Pancreas (tissue), 10 donors: ENCODE measurements at regions not wholly inside any gene's neighbourhood (a gene's known extent, or its start where the extent isn't known, plus 50 kb on each side); places are given as distances from the start of the nearest gene placed in this dataset.
A peak's percentile ranks its signal among the peaks of the same experiment; 100 is the strongest.

Experiments
- ATAC-seq, 4 donors: fragments of 200-7000 bp; cut with Tn5 transposase; one replicate each; pipeline versions ENCODE4 v1.8.0 to v1.9.1; 2020; ENCODE audit warnings: mild to moderate bottlenecking in 4 of 4, moderate library complexity in 4 of 4
- DNase-seq, 6 donors: peaks; one replicate each; pipeline ENCODE4 v3.0.0-alpha.2; 2020
- FAIRE-seq: peaks from 2 replicates; lab custom pipeline; 2012; peaks lifted over from hg19 to GRCh38; lab: Jason Lieb, UNC
- H3K27ac ChIP-seq, 4 donors: fragments of 200-600 bp; sonication (generic); 1 replicate in 3 of 4; 2 replicates in 1 of 4; pipeline versions ENCODE4 v1.5.0 to v1.8.0; 2020
- H3K27me3 ChIP-seq, 4 donors: fragments of 200-600 bp; one replicate each; pipeline ENCODE4 v1.8.0; 2021
- H3K36me3 ChIP-seq, 3 donors: fragments of 200-600 bp; sonication (generic) in 1 of 3; one replicate each; pipeline versions ENCODE4 v1.5.0 to v1.8.0; 2020 to 2021
- H3K4me1 ChIP-seq, 3 donors: fragments of 200-600 bp; one replicate each; pipeline ENCODE4 v1.8.0; 2021
- H3K4me3 ChIP-seq, 4 donors: fragments of 200-600 bp; sonication (generic) in 2 of 4; one replicate each; pipeline versions ENCODE4 v1.5.0 to v1.8.0; 2020 to 2021
- H3K9me3 ChIP-seq, 4 donors: fragments of 200-600 bp; one replicate each; pipeline ENCODE4 v1.8.0; 2021
- CTCF ChIP-seq, 4 donors: fragments of 200-600 bp; sonication (generic) in 3 of 4; IDR thresholded peaks; one replicate each; pipeline versions ENCODE4 v1.5.0 to v1.8.0; 2021; ENCODE audit warnings: antibody characterized with exemption in 4 of 4
- WGBS, 2 donors: extraction: QIAGEN DNeasy Blood & Tissue Kit; methylation state at CpG; one replicate each; pipeline ENCODE4 v1.1.7; 2013; 5-methylcytosine and 5-hydroxymethylcytosine counted together
- intact Hi-C, 3 donors: fragments of 100-400 bp; cut with DNase I; formaldehyde crosslinking; loops; one replicate each; pipeline versions ENCODE4 v1.11.1 to v1.14.2; 2022
- donor health status: healthy with polysubstance abuse.
- donor health status: DM: no; HTN: no; CAD: no; lungs with moderate emphysema.
- donor health status: DM: no; HTN: no; CAD: no.
- donor health status: control.
- donor health status: control.
- donor health status: Bipolar disorder and iron deficiency.
- donor health status: DM: yes; HTN: yes; CAD: no.
- donor health status: DM: no; HTN: no; CAD: no.
- donor health status: DM: no; HTN: no; CAD: no.
- donor health status: DM: yes; HTN: yes; CAD: no.

- no peak for FAIRE-seq
- Histone ChIP-seq H3K27ac (no peak overlapping the region), H3K4me3 (no peak overlapping the region), H3K4me1 (no peaks in the 10 kb centered on the region), H3K27me3 (no peaks in the 10 kb centered on the region), H3K9me3 (no peaks in the 10 kb centered on the region), H3K36me3 (no peaks in the 10 kb centered on the region)
- TF ChIP-seq CTCF (IDR thresholded peaks at IDR 0.05), result no peak
- 78 to 81% methylated on average over 4 of the region's 4 CpGs for WGBS, 2 donors
- intact Hi-C loops, result no loop called here
- no peak for DNase-seq
- ATAC-seq, result no peak
Observed at GRCh38 chr6:94357381-94357980, 938.1 kb upstream of the EPHA7 start.

GRCh38 chr6:94350833-94351232 is 931.5 kb upstream of the EPHA7 start:
- no peaks in the 10 kb centered on the region for H3K4me1 ChIP-seq
- ATAC-seq, result no peak
- H3K36me3 ChIP-seq, result no peaks in the 10 kb centered on the region
- DNase-seq, result no peak
- no peak for FAIRE-seq
- H3K27ac ChIP-seq, result no peak overlapping the region
- H3K9me3 ChIP-seq, result no peaks in the 10 kb centered on the region
- intact Hi-C loops, result no loop called here
- H3K27me3 ChIP-seq, result no peaks in the 10 kb centered on the region
- 70 to 74% methylated on average over 8 of the region's 8 CpGs for WGBS, 2 donors
- H3K4me3 ChIP-seq, result no peak overlapping the region
- TF ChIP-seq CTCF (IDR thresholded peaks at IDR 0.05), result no peak

GRCh38 chr6:94349227-94349626 is 929.9 kb upstream of the EPHA7 start:
- DNase-seq (no peak), FAIRE-seq (no peak), ATAC-seq (peak in 3 of 4 donors; percentile 70 to 78 (median 71))
- H3K27me3 ChIP-seq, result no peaks in the 10 kb centered on the region
- no peak for TF ChIP-seq CTCF (IDR thresholded peaks at IDR 0.05)
- H3K9me3 ChIP-seq, result no peaks in the 10 kb centered on the region
- H3K4me1 ChIP-seq, result no peaks in the 10 kb centered on the region
- intact Hi-C loops, result no loop called here
- no peak overlapping the region for H3K4me3 ChIP-seq
- H3K27ac ChIP-seq, result no peak overlapping the region
- WGBS, 2 donors, result 9 to 23% methylated on average over 1 of the region's 1 CpG
- H3K36me3 ChIP-seq, result no peaks in the 10 kb centered on the region

GRCh38 chr6:94344866-94345265 is 925.5 kb upstream of the EPHA7 start:
- peak; percentile 32 for FAIRE-seq
- DNase-seq, result no peak

More at GRCh38 chr6:94344866-94345265, 925.5 kb upstream of the EPHA7 start:
- H3K27me3 ChIP-seq, result no peaks in the 10 kb centered on the region
- no peak for ATAC-seq
- H3K27ac ChIP-seq, result no peak overlapping the region
- intact Hi-C loops, result no loop called here
- no peak overlapping the region for H3K4me3 ChIP-seq
- WGBS, 2 donors, result 83 to 85% methylated on average over 1 of the region's 1 CpG
- no peak for TF ChIP-seq CTCF (IDR thresholded peaks at IDR 0.05)
- H3K4me1 ChIP-seq, result no peaks in the 10 kb centered on the region
- no peaks in the 10 kb centered on the region for H3K36me3 ChIP-seq
- no peaks in the 10 kb centered on the region for H3K9me3 ChIP-seq
